ENCODE measurements at regions not wholly inside any gene's neighbourhood (a gene's known extent, or its start where the extent isn't known, plus 50 kb on each side); places are given as distances from the start of the nearest gene placed in this dataset.

GRCh38 chr2:4591261-4591660 lies 887.9 kb downstream of the DCDC2C start:
- no peak for TF ChIP-seq CTCF (IDR thresholded peaks at IDR 0.05)
- TF ChIP-seq POLR2A (IDR thresholded peaks at IDR 0.05), result no peak
